ENCODE measurements at regions not wholly inside any gene's neighbourhood (a gene's known extent, or its start where the extent isn't known, plus 50 kb on each side); places are given as distances from the start of the nearest gene placed in this dataset.
"Not testable (repeated sequence)": the region's sequence is repeated elsewhere in the genome, so short reads cannot be mapped to it uniquely, and the experiment has no call there.

GRCh38 chr11:69869311-69869939, 50.2 kb upstream of the FGF3 start:
- TF ChIP-seq POLR2AphosphoS5 (IDR thresholded peaks at IDR 0.05; ENCODE audit: low read depth, low read length) (no peak), TAF1 (IDR thresholded peaks at IDR 0.05; ENCODE audit: borderline replicate concordance, low read depth, low read length) (no peak), POLR2A (IDR thresholded peaks at IDR 0.05; ENCODE audit: low read depth, low read length) (no peak)
- FAIRE-seq (no peak), DNase-seq (ENCODE audit: insufficient read length) (no peak)

- FAIRE-seq (no peak), DNase-seq (ENCODE audit: insufficient read length) (no peak)
- TF ChIP-seq POLR2A (IDR thresholded peaks at IDR 0.05; ENCODE audit: low read depth, low read length) = no peak
- no peak for TF ChIP-seq TAF1 (IDR thresholded peaks at IDR 0.05; ENCODE audit: borderline replicate concordance, low read depth, low read length)
- no peak for TF ChIP-seq POLR2AphosphoS5 (IDR thresholded peaks at IDR 0.05; ENCODE audit: low read depth, low read length)
These were observed 51.5 kb upstream of the FGF3 start for GRCh38 chr11:69870766-69871165.

- DNase-seq (ENCODE audit: insufficient read length) (no peak), FAIRE-seq (no peak)
- TF ChIP-seq POLR2A (IDR thresholded peaks at IDR 0.05; ENCODE audit: low read depth, low read length) (no peak), POLR2AphosphoS5 (IDR thresholded peaks at IDR 0.05; ENCODE audit: low read depth, low read length) (no peak), TAF1 (IDR thresholded peaks at IDR 0.05; ENCODE audit: borderline replicate concordance, low read depth, low read length) (no peak)
These were observed 54.2 kb upstream of the FGF3 start for GRCh38 chr11:69873166-69874077.

GRCh38 chr11:69874178-69874983, 55.2 kb upstream of the FGF3 start:
- FAIRE-seq (no peak), DNase-seq (ENCODE audit: insufficient read length) (no peak)
- TF ChIP-seq TAF1 (IDR thresholded peaks at IDR 0.05; ENCODE audit: borderline replicate concordance, low read depth, low read length) = no peak
- no peak for TF ChIP-seq POLR2A (IDR thresholded peaks at IDR 0.05; ENCODE audit: low read depth, low read length)
- TF ChIP-seq POLR2AphosphoS5 (IDR thresholded peaks at IDR 0.05; ENCODE audit: low read depth, low read length) = no peak

GRCh38 chr11:69874984-69875624, 55.9 kb upstream of the FGF3 start:
- DNase-seq (ENCODE audit: insufficient read length) (no peak), FAIRE-seq (no peak)
- no peak for TF ChIP-seq TAF1 (IDR thresholded peaks at IDR 0.05; ENCODE audit: borderline replicate concordance, low read depth, low read length)
- TF ChIP-seq POLR2AphosphoS5 (IDR thresholded peaks at IDR 0.05; ENCODE audit: low read depth, low read length) = no peak
- no peak for TF ChIP-seq POLR2A (IDR thresholded peaks at IDR 0.05; ENCODE audit: low read depth, low read length)

- DNase-seq (ENCODE audit: insufficient read length) (no peak), FAIRE-seq (no peak)
- TF ChIP-seq POLR2AphosphoS5 (IDR thresholded peaks at IDR 0.05; ENCODE audit: low read depth, low read length) (no peak), POLR2A (IDR thresholded peaks at IDR 0.05; ENCODE audit: low read depth, low read length) (no peak), TAF1 (IDR thresholded peaks at IDR 0.05; ENCODE audit: borderline replicate concordance, low read depth, low read length) (no peak)
These were observed 56.8 kb upstream of the FGF3 start for GRCh38 chr11:69876013-69876412.

GRCh38 chr11:69877235-69877634, 58.0 kb upstream of the FGF3 start:
- DNase-seq (ENCODE audit: insufficient read length) (no peak), FAIRE-seq (no peak)
- TF ChIP-seq POLR2A (IDR thresholded peaks at IDR 0.05; ENCODE audit: low read depth, low read length) (no peak), TAF1 (IDR thresholded peaks at IDR 0.05; ENCODE audit: borderline replicate concordance, low read depth, low read length) (no peak), POLR2AphosphoS5 (IDR thresholded peaks at IDR 0.05; ENCODE audit: low read depth, low read length) (no peak)

- DNase-seq (ENCODE audit: insufficient read length); FAIRE-seq: not testable (repeated sequence)
These were observed 58.5 kb upstream of the FGF3 start for GRCh38 chr11:69877704-69878103.

- DNase-seq (ENCODE audit: insufficient read length) = no peak
- TF ChIP-seq POLR2AphosphoS5 (IDR thresholded peaks at IDR 0.05; ENCODE audit: low read depth, low read length) (no peak), TAF1 (IDR thresholded peaks at IDR 0.05; ENCODE audit: borderline replicate concordance, low read depth, low read length) (no peak), POLR2A (IDR thresholded peaks at IDR 0.05; ENCODE audit: low read depth, low read length) (no peak)
- no peak for FAIRE-seq
These were observed 59.1 kb upstream of the FGF3 start for GRCh38 chr11:69878144-69878883.

- TF ChIP-seq POLR2AphosphoS5 (IDR thresholded peaks at IDR 0.05; ENCODE audit: low read depth, low read length) (no peak), POLR2A (IDR thresholded peaks at IDR 0.05; ENCODE audit: low read depth, low read length) (no peak), TAF1 (IDR thresholded peaks at IDR 0.05; ENCODE audit: borderline replicate concordance, low read depth, low read length) (no peak)
- FAIRE-seq = no peak
These were observed 59.9 kb upstream of the FGF3 start for GRCh38 chr11:69878927-69879728.

More at GRCh38 chr11:69878927-69879728, 59.9 kb upstream of the FGF3 start:
- no peak for DNase-seq (ENCODE audit: insufficient read length)
